Neural crest cell (in vitro differentiated cells): ENCODE measurements at regions not wholly inside any gene's neighbourhood (a gene's known extent, or its start where the extent isn't known, plus 50 kb on each side); places are given as distances from the start of the nearest gene placed in this dataset.

Experiments used
- DNase-seq: peaks from one replicate; pipeline ENCODE4 v3.0.0; 2021; ENCODE audit warnings: low read depth, mixed read lengths, low spot score
- H3K27ac Mint-ChIP-seq: one replicate; pipeline ENCODE4 v1.8.0; 2021; ENCODE audit warnings: mild to moderate bottlenecking, mixed read lengths; ENCODE audit not compliant: unreplicated experiment
- H3K27me3 Mint-ChIP-seq: 2 replicates; pipeline ENCODE4 v1.8.0; 2021; ENCODE audit warnings: low read depth, mild to moderate bottlenecking, mixed read lengths
- H3K36me3 Mint-ChIP-seq: 2 replicates; pipeline ENCODE4 v1.8.0; 2021; ENCODE audit warnings: low read depth, mild to moderate bottlenecking, mixed read lengths
- H3K4me1 Mint-ChIP-seq: 2 replicates; pipeline ENCODE4 v1.8.0; 2021; ENCODE audit warnings: mixed read lengths
- H3K4me3 Mint-ChIP-seq: one replicate; pipeline ENCODE4 v1.8.0; 2021; ENCODE audit warnings: mild to moderate bottlenecking, mixed read lengths
- H3K9me3 Mint-ChIP-seq: 2 replicates; pipeline ENCODE4 v1.8.0; 2021; ENCODE audit warnings: mixed read lengths
- TF ChIP-seq, protein P1 (sequence below): fragments of 200-600 bp; sonication (generic); conservative IDR thresholded peaks from 2 replicates; pipeline ENCODE4 v1.5.0; 2021; ENCODE audit warnings: antibody characterized with exemption, mild to moderate bottlenecking

DNA sequence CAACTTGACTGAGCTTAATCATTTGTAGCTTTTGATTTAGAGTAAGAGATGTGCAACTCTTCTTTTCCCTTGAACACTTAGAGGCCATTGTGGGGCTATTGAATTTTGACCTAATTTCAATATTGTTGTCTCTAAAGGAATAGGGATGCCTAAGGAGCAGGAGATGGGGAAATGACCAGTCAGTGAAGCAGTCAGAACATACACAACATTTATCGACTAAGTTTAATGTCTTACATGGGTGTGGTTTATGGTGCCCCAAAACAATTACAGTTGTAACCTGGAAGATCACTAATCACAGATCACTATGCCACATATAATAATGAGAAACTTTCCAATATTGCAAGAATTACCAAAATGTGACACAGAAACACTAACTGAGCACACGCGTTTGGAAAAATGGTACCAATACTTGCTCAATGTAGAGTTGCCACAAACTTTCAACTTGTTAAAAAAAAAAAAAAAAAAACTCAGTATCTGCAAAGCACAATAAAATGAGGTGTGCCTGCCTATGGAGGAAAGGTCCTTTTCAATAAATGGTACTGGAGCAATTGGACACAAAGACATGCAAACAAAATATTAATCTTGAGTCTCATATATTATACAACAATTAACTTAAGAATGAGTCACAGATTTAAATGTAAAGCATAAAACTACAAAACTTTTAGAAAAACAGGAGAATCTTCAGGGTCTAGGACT is 189.6 kb upstream of the RAD23B start:
- H3K36me3 Mint-ChIP-seq: peaks cover 9% of the 10 kb centered on the region
- no peak for DNase-seq
- H3K9me3 Mint-ChIP-seq: peaks cover 10% of the 10 kb centered on the region
- H3K4me1 Mint-ChIP-seq: no peaks in the 10 kb centered on the region
- H3K27me3 Mint-ChIP-seq: no peaks in the 10 kb centered on the region
- TF ChIP-seq, protein P1, sequence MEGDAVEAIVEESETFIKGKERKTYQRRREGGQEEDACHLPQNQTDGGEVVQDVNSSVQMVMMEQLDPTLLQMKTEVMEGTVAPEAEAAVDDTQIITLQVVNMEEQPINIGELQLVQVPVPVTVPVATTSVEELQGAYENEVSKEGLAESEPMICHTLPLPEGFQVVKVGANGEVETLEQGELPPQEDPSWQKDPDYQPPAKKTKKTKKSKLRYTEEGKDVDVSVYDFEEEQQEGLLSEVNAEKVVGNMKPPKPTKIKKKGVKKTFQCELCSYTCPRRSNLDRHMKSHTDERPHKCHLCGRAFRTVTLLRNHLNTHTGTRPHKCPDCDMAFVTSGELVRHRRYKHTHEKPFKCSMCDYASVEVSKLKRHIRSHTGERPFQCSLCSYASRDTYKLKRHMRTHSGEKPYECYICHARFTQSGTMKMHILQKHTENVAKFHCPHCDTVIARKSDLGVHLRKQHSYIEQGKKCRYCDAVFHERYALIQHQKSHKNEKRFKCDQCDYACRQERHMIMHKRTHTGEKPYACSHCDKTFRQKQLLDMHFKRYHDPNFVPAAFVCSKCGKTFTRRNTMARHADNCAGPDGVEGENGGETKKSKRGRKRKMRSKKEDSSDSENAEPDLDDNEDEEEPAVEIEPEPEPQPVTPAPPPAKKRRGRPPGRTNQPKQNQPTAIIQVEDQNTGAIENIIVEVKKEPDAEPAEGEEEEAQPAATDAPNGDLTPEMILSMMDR: no peak
- no peak overlapping the region for H3K27ac Mint-ChIP-seq
- no peak overlapping the region for H3K4me3 Mint-ChIP-seq

DNA sequence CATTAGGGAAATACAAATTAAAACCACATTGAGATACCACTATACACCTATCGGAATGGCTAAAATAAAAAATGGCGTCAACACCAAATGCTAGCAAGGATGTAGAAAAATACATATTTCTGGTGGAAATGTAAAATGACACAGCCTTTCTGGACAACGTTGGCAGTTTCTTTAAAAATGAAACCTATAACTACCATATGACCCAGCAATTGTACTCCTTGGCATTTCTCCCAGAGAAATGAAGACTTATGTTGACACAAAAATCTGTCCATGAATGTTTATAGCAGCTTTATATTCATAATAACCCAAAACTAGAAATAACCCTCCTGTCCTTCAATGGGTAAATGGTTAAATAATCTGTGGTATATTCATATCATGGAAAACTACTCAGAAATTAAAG is 188.7 kb upstream of the RAD23B start:
- TF ChIP-seq, protein P1: no peak

DNA sequence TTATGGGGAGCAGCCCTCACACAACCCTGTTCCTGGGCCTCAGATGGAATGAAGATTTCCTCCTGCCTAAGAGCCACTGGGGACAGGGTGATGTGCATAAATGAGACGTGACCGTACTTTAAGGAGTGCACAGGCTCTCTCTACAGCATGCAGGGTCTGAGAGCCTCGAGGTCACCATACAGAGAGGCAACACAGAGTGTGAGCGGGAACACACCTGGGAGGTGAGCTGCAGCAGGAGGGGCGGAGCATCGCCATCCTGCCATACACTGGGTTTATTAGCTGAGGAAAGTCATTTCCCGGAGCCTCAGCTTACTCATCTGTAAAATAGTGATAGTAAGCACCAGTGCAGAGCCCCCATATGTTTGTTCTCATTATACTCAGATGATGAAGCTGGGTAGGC is 182.5 kb upstream of the RAD23B start:
- Mint-ChIP-seq H3K4me3 (no peak overlapping the region), H3K36me3 (no peaks in the 10 kb centered on the region), H3K27ac (no peak overlapping the region), H3K27me3 (no peaks in the 10 kb centered on the region), H3K9me3 (peaks cover 2% of the 10 kb centered on the region), H3K4me1 (no peaks in the 10 kb centered on the region)
- DNase-seq: no peak
- TF ChIP-seq, protein P1: no peak

More for the DNA sequence above, 188.7 kb upstream of the RAD23B start:
- DNase-seq: no peak
- no peaks in the 10 kb centered on the region for H3K27me3 Mint-ChIP-seq
- H3K4me1 Mint-ChIP-seq: no peaks in the 10 kb centered on the region
- H3K27ac Mint-ChIP-seq: no peak overlapping the region
- peaks cover 3% of the 10 kb centered on the region for H3K36me3 Mint-ChIP-seq
- no peak overlapping the region for H3K4me3 Mint-ChIP-seq
- peaks cover 8% of the 10 kb centered on the region for H3K9me3 Mint-ChIP-seq

DNA sequence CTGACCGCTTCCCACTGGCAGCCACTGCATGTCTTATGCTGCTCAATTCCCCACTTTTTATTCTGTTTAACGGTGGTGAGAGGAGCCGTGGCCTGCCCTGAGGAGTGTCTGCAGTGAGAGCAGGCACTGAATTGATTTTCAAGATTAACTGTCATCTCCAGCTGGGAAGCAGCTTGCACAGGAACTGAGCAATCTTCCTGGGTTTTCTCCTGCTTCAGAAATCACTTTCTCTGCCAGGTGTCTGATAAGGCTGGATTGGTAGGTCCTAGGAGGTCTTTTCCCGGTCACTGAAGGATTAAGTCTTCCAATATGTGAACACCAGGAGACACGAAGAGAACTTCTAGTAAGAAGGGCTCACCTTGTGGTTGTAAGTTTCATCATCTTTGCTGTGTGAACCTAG is 181.1 kb upstream of the RAD23B start:
- TF ChIP-seq, protein P1: no peak
- no peak for DNase-seq
- Mint-ChIP-seq H3K27ac (no peak overlapping the region), H3K36me3 (no peaks in the 10 kb centered on the region), H3K9me3 (peaks cover 2% of the 10 kb centered on the region), H3K27me3 (no peaks in the 10 kb centered on the region), H3K4me3 (no peak overlapping the region), H3K4me1 (no peaks in the 10 kb centered on the region)

DNA sequence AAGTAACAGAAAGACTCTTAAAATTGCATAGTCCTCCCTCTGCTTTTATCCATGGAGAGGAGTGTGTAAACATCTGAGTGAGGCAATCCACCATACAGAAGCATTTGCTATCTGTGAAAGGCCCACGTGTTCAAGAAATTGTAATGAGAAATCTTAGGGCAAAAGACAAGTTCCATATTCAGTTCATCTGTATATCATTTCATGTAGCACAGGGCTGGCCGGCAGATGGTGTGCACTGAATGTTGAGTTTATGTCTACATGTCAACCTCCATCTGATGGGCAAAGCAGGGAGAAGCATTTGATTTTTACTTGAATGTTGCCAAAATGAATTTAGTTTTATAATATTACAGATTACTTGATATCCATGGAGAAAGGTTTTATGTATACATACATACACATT is 179.5 kb upstream of the RAD23B start:
- Mint-ChIP-seq H3K4me3 (no peak overlapping the region), H3K36me3 (no peaks in the 10 kb centered on the region), H3K27ac (no peak overlapping the region), H3K27me3 (no peaks in the 10 kb centered on the region), H3K9me3 (peaks cover 2% of the 10 kb centered on the region), H3K4me1 (no peaks in the 10 kb centered on the region)
- no peak for DNase-seq
- TF ChIP-seq, protein P1: no peak
